HFF-Myc (cell line): ENCODE measurements at regions not wholly inside any gene's neighbourhood (a gene's known extent, or its start where the extent isn't known, plus 50 kb on each side); places are given as distances from the start of the nearest gene placed in this dataset.
"Not testable (repeated sequence)": the region's sequence is repeated elsewhere in the genome, so short reads cannot be mapped to it uniquely, and the experiment has no call there.

Experiments used
- DNase-seq: peaks from one replicate; pipeline ENCODE4 v3.0.0-alpha.2; 2011; ENCODE audit warnings: low read depth; ENCODE audit errors: extremely low read depth
- H3K4me3 ChIP-seq: replicated peaks from 2 replicates; pipeline ENCODE4 v1.5.1; 2011; ENCODE audit warnings: low read depth, mild to moderate bottlenecking, control low read depth, low read length
- TF ChIP-seq, protein P1 (sequence below): IDR thresholded peaks from 2 replicates; pipeline ENCODE4 v1.5.1; 2012; ENCODE audit warnings: mild to moderate bottlenecking, low read depth, low read length, control low read depth; ENCODE audit errors: missing control alignments

- TF ChIP-seq, protein P1, sequence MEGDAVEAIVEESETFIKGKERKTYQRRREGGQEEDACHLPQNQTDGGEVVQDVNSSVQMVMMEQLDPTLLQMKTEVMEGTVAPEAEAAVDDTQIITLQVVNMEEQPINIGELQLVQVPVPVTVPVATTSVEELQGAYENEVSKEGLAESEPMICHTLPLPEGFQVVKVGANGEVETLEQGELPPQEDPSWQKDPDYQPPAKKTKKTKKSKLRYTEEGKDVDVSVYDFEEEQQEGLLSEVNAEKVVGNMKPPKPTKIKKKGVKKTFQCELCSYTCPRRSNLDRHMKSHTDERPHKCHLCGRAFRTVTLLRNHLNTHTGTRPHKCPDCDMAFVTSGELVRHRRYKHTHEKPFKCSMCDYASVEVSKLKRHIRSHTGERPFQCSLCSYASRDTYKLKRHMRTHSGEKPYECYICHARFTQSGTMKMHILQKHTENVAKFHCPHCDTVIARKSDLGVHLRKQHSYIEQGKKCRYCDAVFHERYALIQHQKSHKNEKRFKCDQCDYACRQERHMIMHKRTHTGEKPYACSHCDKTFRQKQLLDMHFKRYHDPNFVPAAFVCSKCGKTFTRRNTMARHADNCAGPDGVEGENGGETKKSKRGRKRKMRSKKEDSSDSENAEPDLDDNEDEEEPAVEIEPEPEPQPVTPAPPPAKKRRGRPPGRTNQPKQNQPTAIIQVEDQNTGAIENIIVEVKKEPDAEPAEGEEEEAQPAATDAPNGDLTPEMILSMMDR = no peak
- no peak for DNase-seq
- H3K4me3 ChIP-seq = no peak overlapping the region
Measured at GRCh38 chr7:109549471-109550193, 980.0 kb downstream of the DNAJB9 start.

DNA sequence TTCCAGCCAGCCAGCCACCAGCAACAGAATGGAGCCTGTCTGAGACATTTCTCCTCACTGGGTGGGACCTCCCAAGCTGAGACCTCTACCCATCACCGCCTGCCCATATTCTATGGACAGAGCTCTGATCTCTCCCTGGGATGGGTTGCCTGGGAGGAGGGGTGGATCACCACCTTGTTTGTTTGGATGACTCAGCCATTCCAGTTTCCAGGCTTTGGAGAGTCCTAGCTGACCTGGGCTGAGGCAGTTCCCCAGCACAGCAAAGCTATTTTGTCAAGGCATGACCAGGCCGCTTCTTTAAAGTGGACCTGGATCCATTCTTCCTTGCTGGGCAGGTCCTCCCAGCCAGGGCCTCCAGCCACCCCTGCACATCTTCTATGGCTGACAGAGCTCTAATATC lies 982.3 kb downstream of the DNAJB9 start:
- TF ChIP-seq, protein P1 = no peak
- no peak overlapping the region for H3K4me3 ChIP-seq
- no peak for DNase-seq

GRCh38 chr7:109577265-109577664 lies 1007.6 kb downstream of the DNAJB9 start:
- H3K4me3 ChIP-seq = no peak overlapping the region
- DNase-seq = no peak
- TF ChIP-seq, protein P1 = no peak

DNA sequence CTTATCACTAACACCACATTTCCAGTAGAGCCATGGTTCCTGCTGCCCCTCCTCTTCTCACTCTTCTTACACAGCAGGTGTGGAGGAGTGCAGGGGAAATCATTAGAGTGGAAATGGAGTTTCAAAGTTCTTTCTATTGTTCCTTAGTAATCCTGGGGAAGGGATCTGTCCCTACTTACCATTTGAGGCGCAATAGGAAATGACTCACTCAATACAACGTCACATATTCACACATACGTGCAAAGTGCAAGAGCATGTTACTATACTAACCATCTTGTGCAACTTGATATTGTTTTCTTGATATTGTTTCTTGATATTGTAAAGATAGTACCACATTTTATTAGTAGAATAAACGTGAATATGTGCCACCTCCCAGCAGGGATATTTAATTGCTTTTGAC lies 1010.2 kb downstream of the DNAJB9 start:
- no peak for DNase-seq
- H3K4me3 ChIP-seq = no peak overlapping the region
- TF ChIP-seq, protein P1 = no peak

DNA sequence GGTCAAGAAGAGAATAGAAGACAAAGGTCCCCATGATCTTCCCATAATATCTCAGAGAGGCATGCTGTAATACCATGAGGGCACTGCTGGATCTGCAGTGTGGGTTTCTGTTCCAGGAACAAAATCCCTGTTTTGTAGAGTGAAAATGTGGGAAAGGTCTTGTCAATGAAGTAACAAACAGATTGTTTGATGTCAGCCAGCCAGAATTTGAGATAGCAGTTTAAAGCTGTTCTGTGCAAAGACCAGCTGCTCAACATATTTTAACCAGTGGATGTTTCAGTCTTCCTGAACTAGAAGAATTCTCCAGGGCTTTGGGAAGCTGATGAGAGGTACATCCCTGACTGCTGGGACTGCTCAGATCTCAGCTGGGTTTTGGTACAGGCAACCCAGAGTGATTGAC lies 1012.5 kb downstream of the DNAJB9 start:
- H3K4me3 ChIP-seq = no peak overlapping the region
- no peak for DNase-seq
- TF ChIP-seq, protein P1 = no peak

DNA sequence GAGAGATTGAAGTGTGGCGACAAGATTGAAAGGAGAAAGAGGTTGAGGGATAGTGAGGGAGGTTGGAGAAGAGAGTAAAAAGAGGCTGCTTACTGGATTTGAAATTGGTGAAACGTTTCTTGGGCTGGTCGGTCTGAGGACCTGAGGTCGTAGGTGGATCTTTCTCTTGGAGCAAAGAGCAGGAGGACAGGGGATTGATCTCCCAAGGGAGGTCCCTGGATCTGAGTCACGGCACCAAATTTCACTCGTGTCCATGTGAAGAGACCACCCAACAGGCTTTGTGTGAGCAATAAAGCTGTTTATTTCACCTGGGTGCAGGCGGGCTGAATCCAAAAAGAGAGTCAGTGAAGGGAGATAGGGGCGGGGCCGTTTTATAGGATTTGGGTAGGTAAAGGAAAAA lies 1027.3 kb downstream of the DNAJB9 start:
- DNase-seq, H3K4me3 ChIP-seq: not testable (repeated sequence)

DNA sequence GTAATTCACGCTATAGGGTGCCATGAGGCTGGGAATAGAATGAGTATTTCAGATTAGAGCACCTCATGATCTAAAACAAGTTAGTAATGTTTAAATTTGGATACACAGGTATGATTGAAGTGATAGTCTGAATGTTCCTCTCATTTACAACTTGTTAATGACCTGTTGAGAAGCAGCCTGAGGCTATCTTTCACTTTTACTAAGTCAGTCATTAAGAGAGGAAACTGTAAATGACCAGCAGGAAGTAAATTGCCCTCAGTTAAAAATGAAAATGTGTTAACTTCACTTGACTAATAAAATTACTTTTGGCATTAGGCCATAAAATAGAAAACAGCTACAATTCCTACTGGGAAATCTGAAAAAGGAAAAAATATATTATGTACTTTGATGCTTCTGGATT lies 1042.0 kb downstream of the DNAJB9 start:
- DNase-seq = no peak
- H3K4me3 ChIP-seq = no peak overlapping the region
- TF ChIP-seq, protein P1 = no peak
